WTC11 (cell line): ENCODE measurements at regions not wholly inside any gene's neighbourhood (a gene's known extent, or its start where the extent isn't known, plus 50 kb on each side); places are given as distances from the start of the nearest gene placed in this dataset.

Experiments used
- ATAC-seq: fragments of 200-7000 bp; cut with Tn5 transposase; 2 replicates; pipeline ENCODE4 v1.10.0; 2021; ENCODE audit warnings: mild to moderate bottlenecking, moderate library complexity
- CTCF ChIA-PET: fragments of 300-600 bp; sonication (Branson Sonifier 250); formaldehyde crosslinking; loops from one replicate; lab custom pipeline; 2021; ENCODE audit warnings: antibody characterized with exemption; lab: Charles Lee
- POLR2A ChIA-PET: fragments of 350-600 bp; sonication (Branson Sonifier 250); formaldehyde crosslinking; loops from one replicate; lab custom pipeline; 2021; ENCODE audit warnings: antibody characterized with exemption; lab: Charles Lee
- DNase-seq: peaks from one replicate; pipeline ENCODE4 v3.0.0; 2021; ENCODE audit warnings: low spot score
- H3K27ac Mint-ChIP-seq: 2 replicates; pipeline ENCODE4 v1.8.0; 2021; ENCODE audit warnings: mixed read lengths
- H3K27me3 Mint-ChIP-seq: 2 replicates; pipeline ENCODE4 v1.8.0; 2021; ENCODE audit warnings: low read depth, mild to moderate bottlenecking, moderate library complexity, mixed read lengths
- H3K36me3 Mint-ChIP-seq: 2 replicates; pipeline ENCODE4 v1.8.0; 2021; ENCODE audit warnings: mixed read lengths
- H3K4me1 Mint-ChIP-seq: 2 replicates; pipeline ENCODE4 v1.8.0; 2022; ENCODE audit warnings: mixed read lengths
- H3K4me3 Mint-ChIP-seq: 2 replicates; pipeline ENCODE4 v1.8.0; 2021; ENCODE audit warnings: mild to moderate bottlenecking, moderate library complexity, mixed read lengths
- H3K9me3 Mint-ChIP-seq: 2 replicates; pipeline ENCODE4 v1.8.0; 2021; ENCODE audit warnings: mixed read lengths
- ATF6 ChIP-seq: sonication (generic); formaldehyde crosslinking; IDR thresholded peaks from 2 replicates; pipeline ENCODE4 v1.8.1; 2023; ENCODE audit warnings: mild to moderate bottlenecking, missing genetic modification reagents
- CBFB ChIP-seq: sonication (generic); formaldehyde crosslinking; IDR thresholded peaks from 2 replicates; pipeline ENCODE4 v1.8.1; 2022; ENCODE audit warnings: mild to moderate bottlenecking, low read depth, missing genetic modification reagents
- CREB1 ChIP-seq: sonication (generic); formaldehyde crosslinking; IDR thresholded peaks from 2 replicates; pipeline ENCODE4 v1.8.0; 2023; ENCODE audit warnings: mild to moderate bottlenecking, missing genetic modification reagents
- ETV6 ChIP-seq: sonication (generic); formaldehyde crosslinking; IDR thresholded peaks from 2 replicates; pipeline ENCODE4 v1.8.1; 2022; ENCODE audit warnings: mild to moderate bottlenecking, missing genetic modification reagents
- FOXJ3 ChIP-seq: sonication (generic); formaldehyde crosslinking; IDR thresholded peaks from 2 replicates; pipeline ENCODE4 v1.9.0; 2021; ENCODE audit warnings: missing genetic modification reagents, mild to moderate bottlenecking, borderline replicate concordance
- FOXK1 ChIP-seq: sonication (generic); formaldehyde crosslinking; IDR thresholded peaks from 2 replicates; pipeline ENCODE4 v1.8.0; 2022; ENCODE audit warnings: mild to moderate bottlenecking, moderate library complexity, missing genetic modification reagents
- IRF2 ChIP-seq: sonication (generic); formaldehyde crosslinking; IDR thresholded peaks from 2 replicates; pipeline ENCODE4 v1.8.0; 2022; ENCODE audit warnings: low read depth, missing genetic modification reagents, borderline replicate concordance
- KAT7 ChIP-seq: sonication (generic); formaldehyde crosslinking; IDR thresholded peaks from 2 replicates; pipeline ENCODE4 v1.8.1; 2023; ENCODE audit warnings: missing genetic modification reagents, mild to moderate bottlenecking, borderline replicate concordance
- NFYB ChIP-seq: sonication (generic); formaldehyde crosslinking; conservative IDR thresholded peaks from 2 replicates; pipeline ENCODE4 v1.8.0; 2022; ENCODE audit warnings: low read depth, missing genetic modification reagents
- NR3C1 ChIP-seq: sonication (generic); formaldehyde crosslinking; conservative IDR thresholded peaks from 2 replicates; pipeline ENCODE4 v1.8.1; 2023; ENCODE audit warnings: low read depth, mild to moderate bottlenecking, missing genetic modification reagents
- PREB ChIP-seq: sonication (generic); formaldehyde crosslinking; IDR thresholded peaks from 2 replicates; pipeline ENCODE4 v1.8.1; 2022; ENCODE audit warnings: mild to moderate bottlenecking, missing genetic modification reagents, moderate library complexity, borderline replicate concordance
- SOX15 ChIP-seq: fragments of 250-450 bp; sonication (Bioruptor Pico); IDR thresholded peaks from 2 replicates; pipeline ENCODE4 v1.9.0; 2021; ENCODE audit warnings: mild to moderate bottlenecking
- TP53 ChIP-seq: sonication (generic); formaldehyde crosslinking; IDR thresholded peaks from 2 replicates; pipeline ENCODE4 v1.8.1; 2023; ENCODE audit warnings: mild to moderate bottlenecking, missing genetic modification reagents
- ZNF423 ChIP-seq: fragments of 250-450 bp; sonication (Bioruptor Pico); IDR thresholded peaks from 2 replicates; pipeline ENCODE4 v2.1.2; 2022; ENCODE audit warnings: mild to moderate bottlenecking, moderate library complexity
- ZNF671 ChIP-seq: fragments of 250-450 bp; sonication (Bioruptor Pico); IDR thresholded peaks from 2 replicates; pipeline ENCODE4 v1.8.0; 2021; ENCODE audit warnings: mild to moderate bottlenecking
- ZSCAN18 ChIP-seq: fragments of 250-450 bp; sonication (Bioruptor Pico); IDR thresholded peaks from 2 replicates; pipeline ENCODE4 v2.1.2; 2022; ENCODE audit warnings: mild to moderate bottlenecking, moderate library complexity
- TF ChIP-seq, protein P1 (sequence below): fragments of 250-450 bp; sonication (Bioruptor Pico); IDR thresholded peaks from 2 replicates; pipeline ENCODE4 v1.9.0; 2021; ENCODE audit warnings: mild to moderate bottlenecking
- TF ChIP-seq, protein P2 (sequence below): sonication (generic); formaldehyde crosslinking; IDR thresholded peaks from 2 replicates; pipeline ENCODE4 v1.8.1; 2022; ENCODE audit warnings: missing genetic modification reagents, borderline replicate concordance
- TF ChIP-seq, protein P3 (sequence below): sonication (generic); formaldehyde crosslinking; IDR thresholded peaks from 2 replicates; pipeline ENCODE4 v1.8.1; 2022; ENCODE audit warnings: low read depth, missing genetic modification reagents, borderline replicate concordance
- TF ChIP-seq, protein P4 (sequence below): sonication (generic); formaldehyde crosslinking; IDR thresholded peaks from 2 replicates; pipeline ENCODE4 v1.8.1; 2023; ENCODE audit warnings: mild to moderate bottlenecking, missing genetic modification reagents, moderate library complexity
- TF ChIP-seq, protein P5 (sequence below): sonication (generic); formaldehyde crosslinking; IDR thresholded peaks from 2 replicates; pipeline ENCODE4 v1.8.0; 2022; ENCODE audit warnings: mild to moderate bottlenecking, missing genetic modification reagents

GRCh38 chr4:8722556-8722955 lies 130.0 kb downstream of the CPZ start (continued):
- TF ChIP-seq FOXK1 (CRISPR knock-in tag) (no peak), FOXJ3 (CRISPR knock-in tag) (no peak)

GRCh38 chr4:8721621-8722020 lies 129.1 kb downstream of the CPZ start:
- CTCF ChIA-PET, result interaction anchor here (0.8 to 1.3 kb wide), 3 partner anchors 33 to 187 kb away, joined by 3 read pairs; no protein-coding TSS in a partner anchor
- POLR2A ChIA-PET, result no interaction called here
- ATAC-seq (no peak), DNase-seq (peak; percentile 1)
- Mint-ChIP-seq H3K4me3 (no peak overlapping the region), H3K27ac (no peak overlapping the region), H3K9me3 (no peaks in the 10 kb centered on the region), H3K27me3 (no peaks in the 10 kb centered on the region), H3K4me1 (peaks cover 6% of the 10 kb centered on the region; the same call in 1 of the 2 replicates), H3K36me3 (no peaks in the 10 kb centered on the region)
- no peak for TF ChIP-seq SOX15
- TF ChIP-seq ATF6 (CRISPR knock-in tag), result no peak
- no peak for TF ChIP-seq ZNF423 (CRISPR knock-in tag)
- TF ChIP-seq TP53 (CRISPR knock-in tag), result no peak
- no peak for TF ChIP-seq ZNF671 (CRISPR knock-in tag)
- no peak for TF ChIP-seq CREB1
- no peak for TF ChIP-seq ETV6 (CRISPR knock-in tag)
- no peak for TF ChIP-seq NFYB

DNA sequence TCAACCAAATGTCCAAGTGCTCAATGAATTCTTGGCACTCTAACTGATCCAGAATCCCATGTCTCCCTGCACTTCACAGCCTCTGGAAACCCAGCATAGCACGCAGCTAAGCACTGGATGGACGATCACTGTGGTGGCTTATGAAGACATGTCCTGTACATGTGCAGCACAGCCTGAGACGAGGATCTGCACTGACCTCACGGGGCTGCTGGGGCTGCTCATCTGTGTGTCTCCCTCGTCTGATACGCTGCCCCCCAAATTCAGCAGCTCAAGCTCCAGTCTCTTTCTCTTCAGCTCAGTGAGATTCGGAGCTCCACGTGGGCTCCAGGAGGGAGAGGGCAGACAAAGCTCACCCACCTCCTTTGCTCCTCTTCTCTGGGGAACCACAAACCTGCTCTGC lies 126.9 kb downstream of the CPZ start:
- DNase-seq, result peak; percentile 1
- H3K36me3 Mint-ChIP-seq, result no peaks in the 10 kb centered on the region
- CTCF ChIA-PET, result interaction anchor here (1.2 kb wide), 1 partner anchor 31 kb away, joined by 4 read pairs; no protein-coding TSS in a partner anchor
- POLR2A ChIA-PET, result no interaction called here
- no peak for ATAC-seq
- H3K9me3 Mint-ChIP-seq, result peaks cover 11% of the 10 kb centered on the region
- H3K27ac Mint-ChIP-seq, result no peak overlapping the region
- no peak overlapping the region for H3K4me3 Mint-ChIP-seq
- H3K4me1 Mint-ChIP-seq, result peaks cover 4% of the 10 kb centered on the region; the same call in 1 of the 2 replicates
- no peaks in the 10 kb centered on the region for H3K27me3 Mint-ChIP-seq
- TF ChIP-seq ZSCAN18 (no peak), IRF2 (CRISPR knock-in tag) (no peak), PREB (CRISPR knock-in tag) (no peak), NR3C1 (no peak), KAT7 (CRISPR knock-in tag) (no peak), CBFB (CRISPR knock-in tag) (no peak)
- TF ChIP-seq, protein P1, sequence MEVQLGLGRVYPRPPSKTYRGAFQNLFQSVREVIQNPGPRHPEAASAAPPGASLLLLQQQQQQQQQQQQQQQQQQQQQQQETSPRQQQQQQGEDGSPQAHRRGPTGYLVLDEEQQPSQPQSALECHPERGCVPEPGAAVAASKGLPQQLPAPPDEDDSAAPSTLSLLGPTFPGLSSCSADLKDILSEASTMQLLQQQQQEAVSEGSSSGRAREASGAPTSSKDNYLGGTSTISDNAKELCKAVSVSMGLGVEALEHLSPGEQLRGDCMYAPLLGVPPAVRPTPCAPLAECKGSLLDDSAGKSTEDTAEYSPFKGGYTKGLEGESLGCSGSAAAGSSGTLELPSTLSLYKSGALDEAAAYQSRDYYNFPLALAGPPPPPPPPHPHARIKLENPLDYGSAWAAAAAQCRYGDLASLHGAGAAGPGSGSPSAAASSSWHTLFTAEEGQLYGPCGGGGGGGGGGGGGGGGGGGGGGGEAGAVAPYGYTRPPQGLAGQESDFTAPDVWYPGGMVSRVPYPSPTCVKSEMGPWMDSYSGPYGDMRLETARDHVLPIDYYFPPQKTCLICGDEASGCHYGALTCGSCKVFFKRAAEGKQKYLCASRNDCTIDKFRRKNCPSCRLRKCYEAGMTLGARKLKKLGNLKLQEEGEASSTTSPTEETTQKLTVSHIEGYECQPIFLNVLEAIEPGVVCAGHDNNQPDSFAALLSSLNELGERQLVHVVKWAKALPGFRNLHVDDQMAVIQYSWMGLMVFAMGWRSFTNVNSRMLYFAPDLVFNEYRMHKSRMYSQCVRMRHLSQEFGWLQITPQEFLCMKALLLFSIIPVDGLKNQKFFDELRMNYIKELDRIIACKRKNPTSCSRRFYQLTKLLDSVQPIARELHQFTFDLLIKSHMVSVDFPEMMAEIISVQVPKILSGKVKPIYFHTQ (CRISPR knock-in tag), result no peak
- TF ChIP-seq, protein P2, sequence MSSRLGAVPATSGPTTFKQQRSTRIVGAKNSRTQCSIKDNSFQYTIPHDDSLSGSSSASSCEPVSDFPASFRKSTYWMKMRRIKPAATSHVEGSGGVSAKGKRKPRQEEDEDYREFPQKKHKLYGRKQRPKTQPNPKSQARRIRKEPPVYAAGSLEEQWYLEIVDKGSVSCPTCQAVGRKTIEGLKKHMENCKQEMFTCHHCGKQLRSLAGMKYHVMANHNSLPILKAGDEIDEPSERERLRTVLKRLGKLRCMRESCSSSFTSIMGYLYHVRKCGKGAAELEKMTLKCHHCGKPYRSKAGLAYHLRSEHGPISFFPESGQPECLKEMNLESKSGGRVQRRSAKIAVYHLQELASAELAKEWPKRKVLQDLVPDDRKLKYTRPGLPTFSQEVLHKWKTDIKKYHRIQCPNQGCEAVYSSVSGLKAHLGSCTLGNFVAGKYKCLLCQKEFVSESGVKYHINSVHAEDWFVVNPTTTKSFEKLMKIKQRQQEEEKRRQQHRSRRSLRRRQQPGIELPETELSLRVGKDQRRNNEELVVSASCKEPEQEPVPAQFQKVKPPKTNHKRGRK (CRISPR knock-in tag), result no peak
- TF ChIP-seq, protein P3, sequence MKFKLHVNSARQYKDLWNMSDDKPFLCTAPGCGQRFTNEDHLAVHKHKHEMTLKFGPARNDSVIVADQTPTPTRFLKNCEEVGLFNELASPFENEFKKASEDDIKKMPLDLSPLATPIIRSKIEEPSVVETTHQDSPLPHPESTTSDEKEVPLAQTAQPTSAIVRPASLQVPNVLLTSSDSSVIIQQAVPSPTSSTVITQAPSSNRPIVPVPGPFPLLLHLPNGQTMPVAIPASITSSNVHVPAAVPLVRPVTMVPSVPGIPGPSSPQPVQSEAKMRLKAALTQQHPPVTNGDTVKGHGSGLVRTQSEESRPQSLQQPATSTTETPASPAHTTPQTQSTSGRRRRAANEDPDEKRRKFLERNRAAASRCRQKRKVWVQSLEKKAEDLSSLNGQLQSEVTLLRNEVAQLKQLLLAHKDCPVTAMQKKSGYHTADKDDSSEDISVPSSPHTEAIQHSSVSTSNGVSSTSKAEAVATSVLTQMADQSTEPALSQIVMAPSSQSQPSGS (CRISPR knock-in tag), result no peak
- TF ChIP-seq, protein P4, sequence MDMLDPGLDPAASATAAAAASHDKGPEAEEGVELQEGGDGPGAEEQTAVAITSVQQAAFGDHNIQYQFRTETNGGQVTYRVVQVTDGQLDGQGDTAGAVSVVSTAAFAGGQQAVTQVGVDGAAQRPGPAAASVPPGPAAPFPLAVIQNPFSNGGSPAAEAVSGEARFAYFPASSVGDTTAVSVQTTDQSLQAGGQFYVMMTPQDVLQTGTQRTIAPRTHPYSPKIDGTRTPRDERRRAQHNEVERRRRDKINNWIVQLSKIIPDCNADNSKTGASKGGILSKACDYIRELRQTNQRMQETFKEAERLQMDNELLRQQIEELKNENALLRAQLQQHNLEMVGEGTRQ (CRISPR knock-in tag), result no peak
- TF ChIP-seq, protein P5, sequence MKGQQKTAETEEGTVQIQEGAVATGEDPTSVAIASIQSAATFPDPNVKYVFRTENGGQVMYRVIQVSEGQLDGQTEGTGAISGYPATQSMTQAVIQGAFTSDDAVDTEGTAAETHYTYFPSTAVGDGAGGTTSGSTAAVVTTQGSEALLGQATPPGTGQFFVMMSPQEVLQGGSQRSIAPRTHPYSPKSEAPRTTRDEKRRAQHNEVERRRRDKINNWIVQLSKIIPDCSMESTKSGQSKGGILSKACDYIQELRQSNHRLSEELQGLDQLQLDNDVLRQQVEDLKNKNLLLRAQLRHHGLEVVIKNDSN (CRISPR knock-in tag), result no peak
